ENCODE measurements at regions not wholly inside any gene's neighbourhood (a gene's known extent, or its start where the extent isn't known, plus 50 kb on each side); places are given as distances from the start of the nearest gene placed in this dataset.

DNA sequence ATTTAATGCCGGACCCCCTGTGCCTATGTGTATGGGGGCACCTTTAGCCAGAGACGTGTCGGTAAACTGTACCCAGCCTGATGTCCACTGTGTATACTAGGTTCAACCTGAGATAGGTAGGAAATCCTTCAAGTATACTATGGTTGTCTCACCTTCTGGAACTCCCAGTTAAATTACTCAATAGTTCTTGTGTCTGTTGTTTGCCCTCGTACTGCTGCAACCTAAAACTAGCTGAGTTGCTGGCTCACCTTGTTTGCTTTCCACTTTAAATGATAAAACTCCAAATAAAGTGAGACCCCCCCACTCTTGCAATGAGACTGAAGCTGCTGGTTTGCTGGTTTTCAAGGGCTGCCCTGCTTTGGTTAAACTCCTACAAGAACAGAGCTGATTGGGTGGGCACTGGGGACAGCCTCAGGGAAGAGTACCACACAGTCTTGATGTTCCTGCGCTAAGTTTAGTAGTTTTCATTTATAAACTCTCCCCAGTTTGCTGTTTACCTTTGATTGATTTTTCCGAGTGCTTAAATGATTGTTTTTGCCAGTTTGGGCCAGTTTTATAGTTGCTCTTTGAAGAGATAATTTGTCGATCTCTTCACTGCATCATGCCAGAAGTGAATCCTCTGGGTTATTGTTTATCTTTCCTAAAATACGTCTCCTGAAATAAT is 1281.8 kb upstream of the MAP3K7 start:
- DNase-seq = no peak

DNA sequence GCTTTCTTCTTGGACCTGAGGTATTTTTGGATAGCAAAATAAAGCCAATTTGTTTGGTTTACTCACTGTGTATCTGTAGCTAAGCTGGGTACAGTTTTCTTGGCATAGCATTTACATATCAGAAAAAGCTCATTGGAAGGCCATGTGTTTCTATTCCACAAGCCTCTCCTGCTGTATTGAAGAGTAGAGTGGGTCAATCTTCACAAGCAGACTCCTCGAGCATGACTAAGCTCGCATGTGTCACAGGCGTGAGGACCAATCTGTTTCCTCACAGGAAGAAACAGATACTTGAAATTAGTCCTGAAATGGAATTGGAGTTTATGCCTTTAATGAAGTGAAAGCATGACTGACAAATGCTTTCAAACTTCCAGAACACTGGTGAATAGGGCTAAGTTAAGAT is 1279.0 kb upstream of the MAP3K7 start:
- DNase-seq = no peak

DNA sequence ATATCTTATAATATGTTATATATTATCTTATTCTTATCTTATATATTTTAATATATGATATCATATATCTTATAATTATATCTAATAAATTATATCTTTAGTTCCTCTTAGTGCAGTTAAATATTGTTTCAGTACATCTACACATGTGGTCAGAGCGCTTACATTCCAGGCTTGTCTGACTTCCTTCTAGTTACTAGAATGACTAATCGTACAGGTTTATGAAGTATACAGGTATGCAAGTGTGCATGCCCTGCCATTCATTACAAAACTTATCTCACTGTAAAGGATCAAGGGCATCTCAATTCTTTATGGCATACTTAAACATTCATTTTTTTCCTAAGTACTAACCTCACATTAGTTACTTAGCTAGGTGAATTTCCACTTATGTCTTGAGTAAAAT is 1278.0 kb upstream of the MAP3K7 start:
- DNase-seq = no peak

- DNase-seq = no peak
Measured at GRCh38 chr6:91860541-91861335, 1273.9 kb upstream of the MAP3K7 start.

DNA sequence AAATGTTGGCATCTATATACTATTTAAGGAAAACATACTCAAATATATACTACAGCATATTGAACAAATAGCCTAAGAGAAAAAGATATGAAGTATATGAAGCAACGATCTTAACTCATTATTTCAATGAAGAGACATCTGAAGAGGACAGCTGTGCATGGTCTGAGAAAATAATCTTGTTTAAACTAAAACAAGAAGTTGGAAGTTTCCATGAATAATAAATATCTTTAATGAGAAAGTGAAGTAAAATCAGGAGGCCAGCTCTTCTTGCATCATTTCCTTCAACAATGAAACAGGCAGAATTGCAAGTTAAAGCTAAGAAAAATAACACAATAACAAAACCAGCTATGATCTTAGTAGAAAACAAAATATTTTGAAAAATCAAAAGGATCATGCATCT is 1265.4 kb upstream of the MAP3K7 start:
- no peak for DNase-seq

GRCh38 chr6:91834813-91835212 is 1247.9 kb upstream of the MAP3K7 start:
- DNase-seq = no peak

DNA sequence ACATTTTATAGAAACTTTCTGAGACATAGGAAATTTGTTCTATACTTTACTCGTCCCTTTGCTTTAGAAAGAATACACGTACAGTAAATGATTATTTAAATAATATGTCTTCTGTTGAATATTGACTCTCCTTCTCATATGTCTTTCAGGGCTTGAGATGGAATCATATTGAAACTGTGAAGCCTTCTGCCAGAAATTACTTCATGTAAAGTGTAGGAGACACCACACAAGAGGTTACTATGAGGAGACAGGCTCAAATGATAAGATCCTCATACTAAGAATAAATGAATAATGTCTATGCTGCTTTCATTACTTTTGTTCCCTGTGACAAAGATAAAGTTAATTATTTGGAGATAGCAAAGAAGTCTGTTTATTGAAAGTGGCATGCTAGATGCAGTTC is 1240.3 kb upstream of the MAP3K7 start:
- DNase-seq = no peak

DNA sequence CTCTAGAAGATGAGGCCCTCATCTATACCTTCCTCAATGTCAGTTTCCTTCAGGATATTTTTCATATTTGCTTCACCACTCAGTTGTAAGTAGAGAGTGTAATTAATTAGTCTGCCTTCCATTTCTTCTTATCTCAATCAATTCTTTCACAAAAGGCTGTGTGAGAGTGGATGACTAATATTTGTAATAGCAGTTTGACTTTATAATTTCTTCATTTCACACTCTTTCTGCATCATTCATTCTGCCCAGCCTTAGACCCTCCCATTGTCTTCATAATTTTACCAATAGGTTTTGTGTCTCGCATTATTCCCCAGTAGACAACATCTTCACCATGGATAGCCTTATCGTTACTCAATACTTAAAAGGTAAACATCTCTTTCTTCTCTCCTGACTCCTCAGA is 1239.3 kb upstream of the MAP3K7 start:
- no peak for DNase-seq

- DNase-seq = no peak
Measured at GRCh38 chr6:91824331-91824730, 1237.5 kb upstream of the MAP3K7 start.

GRCh38 chr6:91822581-91822980 is 1235.7 kb upstream of the MAP3K7 start:
- DNase-seq = no peak

DNA sequence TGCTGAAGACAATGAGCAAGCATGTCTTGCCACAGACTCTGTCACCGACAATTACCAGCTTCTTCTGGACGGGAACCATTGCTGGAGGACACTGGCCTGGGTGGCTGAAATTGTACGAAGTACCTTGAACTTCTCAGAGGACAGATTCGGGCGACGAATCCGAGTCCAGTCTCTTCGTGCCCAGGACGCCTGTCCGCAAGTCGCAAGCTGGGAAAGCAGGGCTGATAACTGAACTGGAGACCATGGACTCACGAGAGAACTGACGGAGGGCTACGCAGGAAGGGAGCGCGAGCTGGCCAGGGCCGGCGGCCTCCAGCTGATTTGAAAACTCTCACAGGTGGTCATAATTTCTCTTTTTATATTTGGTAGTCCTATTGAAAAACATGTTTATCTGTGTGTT is 1229.5 kb upstream of the MAP3K7 start:
- DNase-seq = no peak

- no peak for DNase-seq
Measured at GRCh38 chr6:91813641-91814040, 1226.8 kb upstream of the MAP3K7 start.

DNA sequence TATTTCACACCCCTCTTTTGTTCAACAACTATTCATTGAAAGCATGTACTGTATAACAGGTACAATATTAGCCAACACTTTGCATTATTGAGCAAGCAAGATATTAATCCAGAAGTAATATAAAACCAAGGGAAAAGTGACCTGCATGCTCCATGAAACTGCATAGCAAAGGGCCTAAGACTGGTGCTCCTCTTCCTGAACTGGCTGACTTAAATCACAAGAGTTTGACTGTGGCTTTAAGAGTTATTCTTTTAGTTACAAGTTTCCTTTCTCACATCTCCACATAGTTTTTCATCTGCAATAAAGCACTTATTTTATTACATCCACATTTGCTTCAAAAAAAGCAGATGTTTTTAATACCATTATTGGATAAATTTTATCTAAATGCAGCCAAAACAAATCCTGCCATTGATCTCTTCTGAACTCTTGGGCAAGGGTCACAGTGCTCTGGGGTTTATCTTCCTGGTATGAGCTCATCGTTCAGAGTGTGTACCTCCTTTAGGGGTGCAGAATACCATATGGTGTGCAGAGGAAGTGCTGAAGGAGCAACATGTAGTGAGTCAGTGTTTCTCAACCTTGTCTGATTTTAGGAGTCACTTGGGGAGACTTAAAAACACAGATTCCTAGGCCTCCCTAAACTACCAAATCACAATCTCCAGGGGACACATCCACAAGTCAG is 1225.9 kb upstream of the MAP3K7 start:
- no peak for DNase-seq

DNA sequence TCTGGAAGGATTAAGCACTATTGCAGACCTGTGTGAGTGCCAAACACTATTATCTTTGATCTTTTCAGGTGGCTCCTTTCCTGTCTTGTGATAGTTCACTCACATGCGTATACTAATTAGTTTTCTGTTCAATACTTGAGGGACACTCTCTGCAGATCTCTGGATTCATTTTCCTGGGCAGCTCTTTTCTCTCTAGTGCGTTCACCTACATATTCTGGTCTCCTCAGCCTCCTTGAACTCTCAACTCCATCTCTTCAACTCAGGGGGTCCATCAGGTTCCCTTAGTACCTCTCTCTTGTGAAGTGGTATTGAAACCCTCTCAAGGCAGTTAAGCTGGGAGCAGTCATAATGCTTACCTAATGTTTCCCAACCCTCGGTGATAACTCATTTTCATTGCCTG is 1218.1 kb upstream of the MAP3K7 start:
- no peak for DNase-seq

DNA sequence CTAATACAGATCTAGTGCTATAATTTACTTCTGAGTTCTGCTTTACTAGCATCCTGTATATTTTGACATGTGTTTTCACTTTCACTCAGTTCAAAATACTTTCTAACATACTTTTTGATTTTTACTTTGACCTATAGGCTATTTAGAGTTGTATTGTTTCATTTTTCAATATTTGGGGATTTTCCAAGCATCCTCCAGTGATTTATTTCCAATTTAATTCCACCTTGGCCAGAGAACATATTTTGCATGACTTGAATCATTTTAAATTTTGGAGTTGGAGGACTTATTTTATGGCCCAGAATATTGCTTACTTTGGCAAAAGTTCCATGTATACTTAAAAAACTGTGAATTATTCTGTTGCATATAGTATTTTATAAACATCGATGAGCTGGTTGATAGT is 1215.6 kb upstream of the MAP3K7 start:
- no peak for DNase-seq

DNA sequence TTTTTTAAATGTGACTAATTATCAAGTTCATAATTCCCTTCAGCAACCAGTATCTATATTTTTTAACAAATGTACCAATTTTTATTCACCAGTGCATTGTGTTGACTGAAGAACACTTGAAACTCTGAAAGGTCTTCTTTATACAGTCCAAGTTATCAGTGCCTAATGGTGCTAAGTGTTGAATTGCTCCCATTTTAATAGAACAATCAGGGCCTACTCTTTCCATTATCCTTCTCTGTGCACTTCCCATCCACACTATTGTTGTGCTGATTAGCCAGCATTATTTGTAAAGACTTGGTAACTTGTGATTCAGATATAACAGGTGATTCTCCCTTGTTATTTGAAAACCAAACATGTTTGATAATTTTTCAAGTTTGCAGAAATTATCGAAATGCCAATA is 1209.7 kb upstream of the MAP3K7 start:
- DNase-seq = no peak

- no peak for DNase-seq
Measured at GRCh38 chr6:91788501-91788900, 1201.6 kb upstream of the MAP3K7 start.

DNA sequence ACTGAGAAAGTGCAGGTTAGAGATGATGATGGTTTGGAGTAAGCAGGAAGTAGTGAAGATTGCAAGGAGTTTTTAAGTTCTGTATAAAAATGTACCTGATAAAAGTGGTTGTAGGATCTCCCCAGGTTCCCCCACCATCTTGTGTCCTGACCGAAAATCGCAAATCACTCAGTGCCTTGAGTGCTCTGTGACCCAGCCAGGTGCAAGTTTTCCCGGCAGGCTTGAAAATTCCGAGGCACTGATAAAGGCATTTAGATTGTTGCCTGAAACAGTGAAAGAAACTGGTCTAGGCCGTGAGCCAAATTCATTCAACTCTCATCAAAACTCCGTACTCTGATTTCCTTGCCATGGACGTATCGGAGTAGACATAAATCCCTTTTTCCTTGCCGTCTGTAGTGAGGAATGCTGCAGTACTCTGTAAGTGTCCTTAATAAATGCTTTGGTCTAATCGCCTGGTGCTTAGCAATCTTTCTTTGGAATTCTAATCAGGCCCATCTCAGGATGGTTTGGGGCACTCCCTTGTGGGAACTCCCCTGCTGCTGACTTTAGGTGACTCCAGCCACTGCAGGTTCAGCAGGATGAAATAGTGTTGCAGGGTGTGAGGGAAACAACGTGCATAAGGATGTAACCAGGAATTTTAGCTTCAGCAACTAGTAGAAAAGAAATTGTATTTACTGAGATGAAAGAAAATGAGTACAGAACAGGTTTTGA is 1199.8 kb upstream of the MAP3K7 start:
- no peak for DNase-seq

DNA sequence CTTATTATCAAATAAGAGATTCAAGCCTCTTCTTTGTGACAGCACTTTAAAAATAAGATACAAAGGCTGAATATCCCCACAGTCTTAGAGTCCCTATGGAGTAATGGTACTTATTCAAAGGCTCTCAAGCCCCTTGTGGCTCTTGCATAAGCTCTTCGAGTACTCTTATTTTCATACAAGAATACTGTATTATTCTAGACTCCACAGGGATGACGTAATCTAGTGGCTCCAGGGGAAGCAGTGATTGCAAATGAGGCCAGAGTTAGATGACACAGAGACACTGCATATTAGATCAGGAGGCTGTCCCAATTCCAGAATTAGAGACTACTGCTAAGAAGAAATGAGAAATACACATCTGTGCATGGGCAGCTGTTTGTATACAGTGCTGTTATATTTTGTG is 1195.9 kb upstream of the MAP3K7 start:
- no peak for DNase-seq

GRCh38 chr6:91781946-91782345 is 1195.1 kb upstream of the MAP3K7 start:
- DNase-seq = peak; percentile 11

- DNase-seq = no peak
Measured at GRCh38 chr6:91780270-91780669, 1193.4 kb upstream of the MAP3K7 start.

DNA sequence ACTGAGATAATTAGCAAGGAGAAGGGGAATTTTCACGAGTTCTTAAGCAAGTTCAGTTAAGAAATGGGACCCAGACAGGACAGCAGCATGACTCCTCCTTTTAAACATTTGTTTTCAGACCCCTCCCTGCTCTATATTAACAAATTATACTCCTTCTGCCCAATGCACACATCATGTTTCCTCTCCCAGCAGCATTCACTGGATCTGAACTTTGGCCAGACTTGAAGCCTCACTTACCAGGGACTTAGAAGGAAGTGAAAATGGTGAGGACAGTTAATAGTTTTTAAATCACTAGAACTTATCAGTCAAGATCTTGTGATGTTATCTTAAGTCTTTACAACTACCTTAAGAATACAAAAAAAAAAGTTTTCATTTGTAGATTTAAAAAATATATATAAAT is 1174.7 kb upstream of the MAP3K7 start:
- DNase-seq = no peak

GRCh38 chr6:91754691-91755090 is 1167.8 kb upstream of the MAP3K7 start:
- no peak for DNase-seq

- no peak for DNase-seq
Measured at GRCh38 chr6:91751526-91751925, 1164.7 kb upstream of the MAP3K7 start.
